Spinal cord (tissue), 9 donors: ENCODE measurements at regions not wholly inside any gene's neighbourhood (a gene's known extent, or its start where the extent isn't known, plus 50 kb on each side); places are given as distances from the start of the nearest gene placed in this dataset.
"Not testable (repeated sequence)": the region's sequence is repeated elsewhere in the genome, so short reads cannot be mapped to it uniquely, and the experiment has no call there.

Source experiments
- DNase-seq, 6 donors: peaks; one replicate each; pipeline versions ENCODE4 v3.0.0 to v3.0.0-alpha.2; 2013 to 2015; ENCODE audit warnings: low spot score in 6 of 6, low read depth in 4 of 6
- H3K27ac ChIP-seq: one replicate; pipeline ENCODE4 v1.5.1; 2013; ENCODE audit warnings: low read depth, low read length, control low read depth
- H3K27me3 ChIP-seq: one replicate; pipeline ENCODE4 v1.6.1; 2013; ENCODE audit warnings: low read length; ENCODE audit not compliant: control insufficient read depth, insufficient read depth
- H3K36me3 ChIP-seq: one replicate; pipeline ENCODE4 v1.6.1; 2013; ENCODE audit warnings: low read length; ENCODE audit not compliant: control insufficient read depth, insufficient read depth
- H3K4me1 ChIP-seq: one replicate; pipeline ENCODE4 v1.6.1; 2013; ENCODE audit warnings: low read length; ENCODE audit not compliant: control insufficient read depth, insufficient read depth
- H3K4me3 ChIP-seq: one replicate; pipeline ENCODE4 v1.5.1; 2013; ENCODE audit warnings: low read depth, low read length, control low read depth
- H3K9me3 ChIP-seq: one replicate; pipeline ENCODE4 v1.6.1; 2013; ENCODE audit warnings: low read length; ENCODE audit not compliant: control insufficient read depth, insufficient read depth
- WGBS: methylation state at CpG from one replicate; pipeline ENCODE4 v1.1.5; 2013; ENCODE audit warnings: missing lambda C conversion rate; ENCODE audit not compliant: insufficient coverage; 5-methylcytosine and 5-hydroxymethylcytosine counted together
- donor health status: healthy.

DNA sequence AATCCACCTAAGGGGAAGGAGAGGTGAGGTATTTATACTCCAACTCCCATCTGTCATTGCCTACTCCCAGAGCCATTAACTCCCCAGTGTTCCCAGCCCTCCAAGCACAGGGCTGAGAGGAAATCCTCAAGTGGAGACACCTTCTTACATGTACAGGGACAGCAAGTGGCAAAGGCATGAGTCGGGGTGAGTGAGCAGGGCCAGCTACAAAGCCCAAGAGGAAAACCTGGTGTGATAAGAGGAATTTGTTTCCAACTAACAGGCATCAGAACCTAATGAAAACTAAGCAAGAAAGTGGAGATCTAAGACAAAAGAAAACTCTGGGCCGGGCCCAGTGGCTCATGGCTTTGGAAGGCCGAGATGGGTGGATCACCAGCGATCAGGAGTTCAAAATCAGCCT is 70.0 kb upstream of the SRSF6 start:
- Histone ChIP-seq H3K9me3 (no peaks in the 10 kb centered on the region), H3K36me3 (no peaks in the 10 kb centered on the region), H3K4me1 (no peaks in the 10 kb centered on the region), H3K27me3 (no peaks in the 10 kb centered on the region), H3K27ac (no peak overlapping the region), H3K4me3 (no peak overlapping the region)
- 77% methylated on average over 3 of the region's 4 CpGs for WGBS
- DNase-seq = no peak

- WGBS = no CpG with 5 or more reads among the region's 4 CpGs
- H3K4me1 ChIP-seq = no peaks in the 10 kb centered on the region
- no peaks in the 10 kb centered on the region for H3K27me3 ChIP-seq
These were observed 70.8 kb upstream of the SRSF6 start for GRCh38 chr20:43386878-43387277.

GRCh38 chr20:43385914-43386313 is 71.8 kb upstream of the SRSF6 start:
- 94% methylated on average over 3 of the region's 4 CpGs for WGBS
- no peak for DNase-seq
- Histone ChIP-seq H3K4me1 (no peaks in the 10 kb centered on the region), H3K27me3 (no peaks in the 10 kb centered on the region), H3K36me3 (no peaks in the 10 kb centered on the region), H3K27ac (no peak overlapping the region), H3K4me3 (no peak overlapping the region), H3K9me3 (no peaks in the 10 kb centered on the region)

More at GRCh38 chr20:43386878-43387277, 70.8 kb upstream of the SRSF6 start:
- Histone ChIP-seq H3K36me3 (no peaks in the 10 kb centered on the region), H3K4me3 (no peak overlapping the region), H3K9me3 (no peaks in the 10 kb centered on the region), H3K27ac (no peak overlapping the region)
- DNase-seq = no peak

GRCh38 chr20:43384101-43384940 is 73.4 kb upstream of the SRSF6 start:
- Histone ChIP-seq H3K4me1 (no peaks in the 10 kb centered on the region), H3K36me3 (no peaks in the 10 kb centered on the region), H3K4me3 (no peak overlapping the region), H3K27me3 (no peaks in the 10 kb centered on the region), H3K27ac (no peak overlapping the region), H3K9me3 (no peaks in the 10 kb centered on the region)
- 90% methylated on average over 4 of the region's 14 CpGs for WGBS
- peak in 1 of 6 donors; percentile 69 for DNase-seq

DNA sequence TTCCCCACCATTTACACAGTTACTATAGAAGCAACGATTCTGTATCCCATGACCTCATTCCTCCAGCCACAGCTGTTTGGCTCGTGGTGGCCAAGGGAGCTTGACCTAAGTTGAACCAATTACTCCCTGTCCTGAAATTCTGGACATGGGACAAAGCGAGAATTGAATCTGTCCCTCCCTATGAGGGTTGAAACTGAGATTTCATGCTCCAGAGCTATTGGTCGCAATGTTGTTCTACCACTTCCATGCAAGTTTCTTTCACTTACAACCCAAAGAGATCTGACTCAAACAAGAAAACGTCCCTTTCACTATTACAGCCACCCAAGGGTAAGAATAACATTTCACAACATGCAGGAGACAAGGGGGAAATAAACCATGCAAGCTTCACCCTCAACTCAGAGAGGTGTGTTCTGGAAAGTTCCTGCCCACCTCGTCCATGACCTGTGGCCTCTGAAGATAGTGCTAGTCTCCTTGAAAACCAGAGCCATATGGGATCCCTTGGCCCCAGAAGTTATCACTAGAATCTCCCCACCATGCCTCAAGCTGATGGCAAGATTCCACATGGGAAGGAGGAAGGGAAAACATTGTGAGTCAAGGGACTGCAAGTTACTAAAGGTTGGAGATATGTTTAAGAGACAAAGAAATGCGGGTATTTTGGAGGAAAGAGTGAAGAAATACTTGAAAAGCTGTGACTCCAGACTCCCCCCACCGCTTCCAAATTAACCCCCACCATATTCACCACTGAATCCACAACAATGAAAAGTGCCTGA is 74.5 kb upstream of the SRSF6 start:
- no peak for DNase-seq
- Histone ChIP-seq H3K27ac (no peak overlapping the region), H3K4me1 (no peaks in the 10 kb centered on the region), H3K27me3 (no peaks in the 10 kb centered on the region), H3K4me3 (no peak overlapping the region), H3K36me3 (no peaks in the 10 kb centered on the region), H3K9me3 (no peaks in the 10 kb centered on the region)
- 69% methylated on average over 3 of the region's 8 CpGs for WGBS

DNA sequence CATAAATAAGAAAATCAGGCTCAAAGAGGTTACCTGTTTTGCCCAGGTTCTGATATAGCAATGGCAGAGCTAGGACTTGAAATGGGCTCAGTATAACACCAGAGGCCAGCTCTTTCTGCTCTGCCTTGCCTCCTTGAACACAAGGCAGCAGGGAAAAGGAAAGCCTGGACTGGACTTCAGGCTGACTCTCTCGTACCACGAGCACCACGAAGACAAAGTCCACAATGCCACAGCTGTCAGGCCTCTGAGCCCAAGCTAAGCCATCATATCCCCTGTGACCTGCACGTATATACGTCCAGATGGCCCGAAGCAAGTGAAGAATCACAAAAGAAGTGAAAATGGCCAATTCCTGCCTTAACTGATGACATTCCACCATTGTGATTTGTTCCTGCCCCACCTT is 75.6 kb upstream of the SRSF6 start:
- H3K4me3 ChIP-seq, H3K27ac ChIP-seq, H3K9me3 ChIP-seq, H3K4me1 ChIP-seq, H3K36me3 ChIP-seq, DNase-seq, H3K27me3 ChIP-seq: not testable (repeated sequence)
- 73% methylated on average over 6 of the region's 6 CpGs for WGBS

DNA sequence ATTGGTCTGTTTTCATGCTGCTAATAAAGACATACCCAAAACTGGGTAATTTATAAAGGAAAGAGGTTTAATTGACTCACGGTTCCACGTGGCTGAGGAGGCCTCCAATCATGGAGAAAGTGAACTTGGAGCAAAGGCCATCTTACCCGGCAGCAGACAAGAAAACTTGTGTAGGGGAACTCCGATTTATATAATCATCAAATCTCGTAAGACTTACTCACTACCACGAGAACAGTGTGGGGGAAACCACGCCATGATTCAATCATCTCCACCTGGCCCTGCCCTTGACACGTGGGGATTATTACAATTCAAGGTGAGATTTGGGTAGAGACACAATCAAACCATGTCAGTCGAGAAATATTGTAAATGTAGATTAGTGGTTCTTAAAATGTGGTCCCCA is 76.2 kb upstream of the SRSF6 start:
- not testable (repeated sequence) for H3K27ac ChIP-seq, H3K36me3 ChIP-seq, H3K4me1 ChIP-seq, H3K4me3 ChIP-seq, H3K27me3 ChIP-seq, H3K9me3 ChIP-seq, DNase-seq
- 67% methylated on average over 1 of the region's 9 CpGs for WGBS

GRCh38 chr20:43379239-43379917 is 78.3 kb upstream of the SRSF6 start:
- H3K4me3 ChIP-seq = no peak overlapping the region
- no peaks in the 10 kb centered on the region for H3K27me3 ChIP-seq
- H3K36me3 ChIP-seq = no peaks in the 10 kb centered on the region
- no peak overlapping the region for H3K27ac ChIP-seq
- WGBS = 93% methylated on average over 3 of the region's 4 CpGs
- no peaks in the 10 kb centered on the region for H3K4me1 ChIP-seq
- DNase-seq = no peak
- no peaks in the 10 kb centered on the region for H3K9me3 ChIP-seq

DNA sequence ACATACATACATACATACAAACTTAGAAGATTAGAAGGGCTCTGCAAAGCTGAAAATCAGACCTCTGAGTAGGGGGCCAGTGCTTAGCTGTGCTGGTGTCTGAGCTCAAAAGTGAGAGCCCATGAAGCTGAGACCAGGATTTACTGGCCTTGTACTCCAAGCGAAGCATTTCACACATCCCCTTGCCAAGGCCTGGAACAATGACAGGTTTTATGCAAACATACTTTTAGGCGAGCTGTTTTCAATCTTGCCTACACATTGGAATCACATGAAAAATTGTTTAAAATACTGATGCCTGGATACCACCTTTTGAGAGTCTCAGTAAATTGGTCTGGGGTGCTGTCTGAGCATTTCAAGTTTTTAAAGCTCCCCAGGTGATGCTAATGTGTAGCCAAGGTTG is 80.9 kb upstream of the SRSF6 start:
- Histone ChIP-seq H3K4me1 (no peaks in the 10 kb centered on the region), H3K9me3 (no peaks in the 10 kb centered on the region), H3K27ac (no peak overlapping the region), H3K4me3 (no peak overlapping the region), H3K36me3 (no peaks in the 10 kb centered on the region), H3K27me3 (no peaks in the 10 kb centered on the region)
- DNase-seq = peak in 1 of 6 donors; percentile 65
- no CpG with 5 or more reads among the region's 2 CpGs for WGBS
